GM04503 (cell line): ENCODE measurements at regions not wholly inside any gene's neighbourhood (a gene's known extent, or its start where the extent isn't known, plus 50 kb on each side); places are given as distances from the start of the nearest gene placed in this dataset.
A peak's percentile ranks its signal among the peaks of the same experiment; 100 is the strongest.
"Not testable (repeated sequence)": the region's sequence is repeated elsewhere in the genome, so short reads cannot be mapped to it uniquely, and the experiment has no call there.

Source experiments
- DNase-seq: peaks from one replicate; pipeline ENCODE4 v3.0.0-alpha.2; 2012; ENCODE audit warnings: low read depth

GRCh38 chr4:186979961-186980745 lies 256.5 kb upstream of the FAT1 start:
- no peak for DNase-seq

GRCh38 chr4:186981161-186981560 lies 257.5 kb upstream of the FAT1 start:
- no peak for DNase-seq

- no peak for DNase-seq
Observed at GRCh38 chr4:186982160-186982559, 258.5 kb upstream of the FAT1 start.

GRCh38 chr4:186984105-186984644 lies 260.5 kb upstream of the FAT1 start:
- DNase-seq: no peak

GRCh38 chr4:186999686-187000085 lies 276.0 kb upstream of the FAT1 start:
- DNase-seq: no peak

- DNase-seq: no peak
Observed at GRCh38 chr4:187000281-187000680, 276.6 kb upstream of the FAT1 start.

- not testable (repeated sequence) for DNase-seq
Observed at GRCh38 chr4:187002133-187002532, 278.5 kb upstream of the FAT1 start.

GRCh38 chr4:187004628-187005027 lies 281.0 kb upstream of the FAT1 start:
- DNase-seq: no peak

- DNase-seq: peak; percentile 21
Observed at GRCh38 chr4:187006189-187006618, 282.5 kb upstream of the FAT1 start.

- DNase-seq: no peak
Observed at GRCh38 chr4:187010052-187010451, 286.4 kb upstream of the FAT1 start.

- no peak for DNase-seq
Observed at GRCh38 chr4:187016101-187016500, 292.4 kb upstream of the FAT1 start.

- DNase-seq: no peak
Observed at GRCh38 chr4:187017147-187017546, 293.5 kb upstream of the FAT1 start.

- no peak for DNase-seq
Observed at GRCh38 chr4:187019896-187020295, 296.2 kb upstream of the FAT1 start.

- DNase-seq: no peak
Observed at GRCh38 chr4:187020676-187021075, 297.0 kb upstream of the FAT1 start.

- DNase-seq: no peak
Observed at GRCh38 chr4:187021436-187022205, 298.0 kb upstream of the FAT1 start.

GRCh38 chr4:187027272-187027671 lies 303.6 kb upstream of the FAT1 start:
- DNase-seq: no peak

GRCh38 chr4:187042251-187042650 lies 318.6 kb upstream of the FAT1 start:
- DNase-seq: no peak

- DNase-seq: no peak
Observed at GRCh38 chr4:187046471-187046870, 322.8 kb upstream of the FAT1 start.

- DNase-seq: no peak
Observed at GRCh38 chr4:187059021-187059420, 335.4 kb upstream of the FAT1 start.

GRCh38 chr4:187059895-187060294 lies 336.2 kb upstream of the FAT1 start:
- DNase-seq: no peak

GRCh38 chr4:187060551-187060950 lies 336.9 kb upstream of the FAT1 start:
- no peak for DNase-seq

- DNase-seq: no peak
Observed at GRCh38 chr4:187063251-187063650, 339.6 kb upstream of the FAT1 start.

- no peak for DNase-seq
Observed at GRCh38 chr4:187064033-187064432, 340.4 kb upstream of the FAT1 start.
